Tibial nerve (tissue), 4 donors: ENCODE measurements at regions not wholly inside any gene's neighbourhood (a gene's known extent, or its start where the extent isn't known, plus 50 kb on each side); places are given as distances from the start of the nearest gene placed in this dataset.
"Not testable (repeated sequence)": the region's sequence is repeated elsewhere in the genome, so short reads cannot be mapped to it uniquely, and the experiment has no call there.

Experiments used
- CTCF ChIP-seq, 5 experiments: fragments of 200-600 bp in 3 of 5; fragments of 450-650 bp in 2 of 5; sonication (generic) in 3 of 5; IDR thresholded peaks; one replicate each; pipeline ENCODE4 v1.5.1; 2016 to 2019; ENCODE audit warnings: antibody characterized with exemption in 5 of 5, mild to moderate bottlenecking in 3 of 5, moderate library complexity in 2 of 5
- EP300 ChIP-seq, 2 donors: sonication (generic); formaldehyde crosslinking; IDR thresholded peaks; one replicate each; pipeline ENCODE4 v1.6.1; 2017; ENCODE audit warnings: antibody characterized with exemption in 2 of 2, mild to moderate bottlenecking in 1 of 2

GRCh38 chr5:177909261-177909660 is 86.8 kb downstream of the PROP1 start:
- not testable (repeated sequence) for TF ChIP-seq CTCF, EP300 (IDR thresholded peaks at IDR 0.05)
